H9 (cell line): ENCODE measurements at regions not wholly inside any gene's neighbourhood (a gene's known extent, or its start where the extent isn't known, plus 50 kb on each side); places are given as distances from the start of the nearest gene placed in this dataset.

Experiments used
- DNase-seq: peaks from one replicate; pipeline ENCODE4 v3.0.0-alpha.2; 2017
- H2AFZ ChIP-seq: one replicate; pipeline ENCODE4 v1.6.1; 2013; ENCODE audit warnings: mild to moderate bottlenecking, low read length, control low read depth, moderate library complexity
- H2AK5ac ChIP-seq: 2 replicates; pipeline ENCODE4 v1.6.1; 2013; ENCODE audit warnings: low read length, control low read depth, mixed read lengths; ENCODE audit not compliant: insufficient read length
- H2BK120ac ChIP-seq: one replicate; pipeline ENCODE4 v1.6.1; 2013; ENCODE audit warnings: low read depth, mild to moderate bottlenecking, low read length, control low read depth, inconsistent platforms; ENCODE audit not compliant: poor library complexity, severe bottlenecking
- H2BK12ac ChIP-seq: 2 replicates; pipeline ENCODE4 v1.6.1; 2013; ENCODE audit warnings: low read length, control low read depth, mixed read lengths, low read depth; ENCODE audit not compliant: insufficient read length
- H2BK15ac ChIP-seq: 2 replicates; pipeline ENCODE4 v1.6.1; 2013; ENCODE audit warnings: low read depth, low read length, control low read depth
- H2BK20ac ChIP-seq: one replicate; pipeline ENCODE4 v1.6.1; 2013; ENCODE audit warnings: low read depth, mild to moderate bottlenecking, low read length, control low read depth, inconsistent platforms; ENCODE audit not compliant: poor library complexity, severe bottlenecking
- H2BK5ac ChIP-seq: 2 replicates; pipeline ENCODE4 v1.6.1; 2013; ENCODE audit warnings: low read length, control low read depth, mixed read lengths; ENCODE audit not compliant: insufficient read length
- H3K14ac ChIP-seq: 2 replicates; pipeline ENCODE4 v1.6.1; 2013; ENCODE audit warnings: low read length, control low read depth; ENCODE audit not compliant: insufficient read depth
- H3K18ac ChIP-seq: 2 replicates; pipeline ENCODE4 v1.6.1; 2013; ENCODE audit warnings: low read depth, mild to moderate bottlenecking, mixed read lengths, low read length, control low read depth; ENCODE audit not compliant: insufficient read length
- H3K23ac ChIP-seq: 2 replicates; pipeline ENCODE4 v1.6.1; 2013; ENCODE audit warnings: low read length, control low read depth, mixed read lengths, low read depth; ENCODE audit not compliant: insufficient read length
- H3K23me2 ChIP-seq: 2 replicates; pipeline ENCODE4 v1.6.1; 2013; ENCODE audit warnings: low read depth, mild to moderate bottlenecking, mixed read lengths, low read length, control low read depth; ENCODE audit not compliant: insufficient read length, poor library complexity, severe bottlenecking
- H3K27ac ChIP-seq: 2 replicates; pipeline ENCODE4 v1.5.1; 2013; ENCODE audit warnings: low read length, control low read depth, mixed read lengths, low read depth; ENCODE audit not compliant: insufficient read length
- H3K27me3 ChIP-seq: 2 replicates; pipeline ENCODE4 v1.6.1; 2013; ENCODE audit warnings: low read length, control low read depth, inconsistent platforms; ENCODE audit not compliant: insufficient read depth
- H3K4ac ChIP-seq: 2 replicates; pipeline ENCODE4 v1.6.1; 2013; ENCODE audit warnings: low read depth, mild to moderate bottlenecking, control low read depth, inconsistent platforms, low read length, moderate library complexity
- H3K4me1 ChIP-seq: 2 replicates; pipeline ENCODE4 v1.6.1; 2013; ENCODE audit warnings: low read length, control low read depth, inconsistent platforms; ENCODE audit not compliant: insufficient read depth
- H3K4me2 ChIP-seq: 2 replicates; pipeline ENCODE4 v1.6.1; 2013; ENCODE audit warnings: low read length, control low read depth, mixed read lengths; ENCODE audit not compliant: insufficient read length, insufficient read depth
- H3K56ac ChIP-seq: 2 replicates; pipeline ENCODE4 v1.6.1; 2013; ENCODE audit warnings: low read depth, mild to moderate bottlenecking, mixed read lengths, low read length, control low read depth; ENCODE audit not compliant: insufficient read length
- H3K79me1 ChIP-seq: 2 replicates; pipeline ENCODE4 v1.6.1; 2013; ENCODE audit warnings: low read depth, mild to moderate bottlenecking, moderate library complexity, low read length, control low read depth, inconsistent platforms; ENCODE audit not compliant: insufficient read depth, poor library complexity, severe bottlenecking
- H3K79me2 ChIP-seq: 2 replicates; pipeline ENCODE4 v1.6.1; 2013; ENCODE audit warnings: low read length, control low read depth, inconsistent platforms; ENCODE audit not compliant: insufficient read depth
- H3K9ac ChIP-seq: 2 replicates; pipeline ENCODE4 v1.6.1; 2013; ENCODE audit warnings: low read length, control low read depth, mixed read lengths; ENCODE audit not compliant: insufficient read length; ENCODE audit errors: extremely low read depth
- H3K9me3 ChIP-seq: one replicate; pipeline ENCODE4 v1.6.1; 2013; ENCODE audit warnings: low read depth, low read length, inconsistent platforms; ENCODE audit not compliant: control insufficient read depth
- H3T11ph ChIP-seq: one replicate; pipeline ENCODE4 v1.6.1; 2013; ENCODE audit warnings: mild to moderate bottlenecking, low read length, control low read depth, inconsistent platforms
- H4K20me1 ChIP-seq: one replicate; pipeline ENCODE4 v1.6.1; 2013; ENCODE audit not compliant: control insufficient read depth, insufficient read length, insufficient read depth
- H4K5ac ChIP-seq: 2 replicates; pipeline ENCODE4 v1.6.1; 2013; ENCODE audit warnings: low read depth, mild to moderate bottlenecking, mixed read lengths, low read length, control low read depth; ENCODE audit not compliant: insufficient read length
- H4K8ac ChIP-seq: replicated peaks from 2 replicates; pipeline ENCODE4 v1.6.1; 2013; ENCODE audit warnings: low read length, control low read depth, mixed read lengths, low read depth; ENCODE audit not compliant: insufficient read length
- H4K91ac ChIP-seq: 2 replicates; pipeline ENCODE4 v1.6.1; 2013; ENCODE audit warnings: low read depth, mild to moderate bottlenecking, moderate library complexity, mixed read lengths, low read length, control low read depth; ENCODE audit not compliant: insufficient read length
- H3K27ac Mint-ChIP-seq, 3 experiments: 2 replicates in 2 of 3; 3 replicates in 1 of 3; pipeline ENCODE4 v1.8.0; 2020 to 2021; ENCODE audit warnings: mixed read lengths in 3 of 3, mild to moderate bottlenecking in 1 of 3, moderate library complexity in 1 of 3
- H3K27me3 Mint-ChIP-seq: 2 replicates; pipeline ENCODE4 v1.8.0; 2021; ENCODE audit warnings: low read depth, mild to moderate bottlenecking, moderate library complexity, mixed read lengths
- H3K36me3 Mint-ChIP-seq, 3 experiments: 2 replicates in 2 of 3; 3 replicates in 1 of 3; pipeline ENCODE4 v1.8.0; 2020 to 2021; ENCODE audit warnings: low read depth in 3 of 3, mixed read lengths in 3 of 3; ENCODE audit not compliant: insufficient read depth in 1 of 3
- H3K4me1 Mint-ChIP-seq, 2 experiments: 2 replicates each; pipeline ENCODE4 v1.8.0; 2020; ENCODE audit warnings: mixed read lengths in 2 of 2
- H3K4me3 Mint-ChIP-seq, 2 experiments: 2 replicates in 1 of 2; 3 replicates in 1 of 2; pipeline ENCODE4 v1.8.0; 2020 to 2021; ENCODE audit warnings: mild to moderate bottlenecking in 2 of 2, mixed read lengths in 2 of 2, moderate library complexity in 1 of 2
- H3K9me3 Mint-ChIP-seq, 2 experiments: 2 replicates in 1 of 2; 3 replicates in 1 of 2; pipeline ENCODE4 v1.8.0; 2020; ENCODE audit warnings: mild to moderate bottlenecking in 2 of 2, mixed read lengths in 2 of 2, moderate library complexity in 1 of 2
- WGBS: extraction: QIAGEN DNeasy Blood & Tissue Kit; methylation state at CpG from one replicate; pipeline ENCODE4 v1.1.7; 2013; ENCODE audit warnings: missing lambda C conversion rate, low lambda C conversion rate, mixed read lengths; ENCODE audit not compliant: insufficient read length; ENCODE audit errors: extremely low coverage; 5-methylcytosine and 5-hydroxymethylcytosine counted together
- TF ChIP-seq, protein P1 (sequence below): fragments of 200-600 bp; sonication (generic); conservative IDR thresholded peaks from 3 replicates; pipeline ENCODE4 v1.8.0; 2021; ENCODE audit warnings: antibody characterized with exemption, mild to moderate bottlenecking

DNA sequence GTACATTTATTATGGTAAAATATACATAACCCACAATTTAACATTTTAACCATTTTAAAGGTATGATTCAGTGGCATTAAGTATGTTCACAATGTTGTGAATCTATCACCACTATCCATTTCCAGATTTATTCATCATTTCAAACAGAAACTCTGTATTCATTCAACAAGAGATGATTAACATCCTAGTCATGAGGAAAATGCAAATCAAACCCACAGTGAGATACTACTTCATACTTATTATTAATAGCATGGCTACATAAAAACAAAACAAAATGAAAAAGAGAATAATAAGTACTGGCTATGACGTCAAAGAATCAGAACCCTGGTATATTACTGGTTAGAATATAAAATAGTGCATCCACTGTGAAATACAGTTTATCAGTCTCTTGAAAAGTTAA lies 386.6 kb upstream of the POM121L12 start:
- no peak overlapping the region; a peak in 1 of 7 replicates for H3K27ac Mint-ChIP-seq
- Histone ChIP-seq H3K4me2 (no peak overlapping the region), H2BK120ac (no peak overlapping the region), H4K8ac (no peak overlapping the region), H3K18ac (no peak overlapping the region), H4K91ac (no peak overlapping the region), H2BK15ac (no peak overlapping the region), H3K27ac (no peak overlapping the region), H3K9ac (no peak overlapping the region), H2BK20ac (no peak overlapping the region), H2AFZ (no peak overlapping the region), H3T11ph (no peak overlapping the region), H3K79me1 (no peaks in the 10 kb centered on the region), H3K79me2 (no peaks in the 10 kb centered on the region), H3K23me2 (no peaks in the 10 kb centered on the region), H3K4me1 (no peaks in the 10 kb centered on the region), H3K14ac (no peak overlapping the region), H3K9me3 (no peaks in the 10 kb centered on the region), H4K20me1 (no peaks in the 10 kb centered on the region), H3K27me3 (no peaks in the 10 kb centered on the region), H2BK12ac (no peak overlapping the region), H3K23ac (no peak overlapping the region), H3K4ac (no peak overlapping the region), H3K56ac (no peak overlapping the region), H2BK5ac (no peak overlapping the region), H4K5ac (no peak overlapping the region), H2AK5ac (no peak overlapping the region)
- no peak overlapping the region for H3K4me3 Mint-ChIP-seq
- no peaks in the 10 kb centered on the region for H3K27me3 Mint-ChIP-seq
- no CpG with 5 or more reads among the region's 1 CpG for WGBS
- peaks cover 0 to 5% of the 10 kb centered on the region in 2 experiments; a peak in 1 of 4 replicates for H3K4me1 Mint-ChIP-seq
- no peaks in the 10 kb centered on the region; a peak in 3 of 5 replicates for H3K9me3 Mint-ChIP-seq
- H3K36me3 Mint-ChIP-seq: no peaks in the 10 kb centered on the region; a peak in 3 of 7 replicates
- TF ChIP-seq, protein P1, sequence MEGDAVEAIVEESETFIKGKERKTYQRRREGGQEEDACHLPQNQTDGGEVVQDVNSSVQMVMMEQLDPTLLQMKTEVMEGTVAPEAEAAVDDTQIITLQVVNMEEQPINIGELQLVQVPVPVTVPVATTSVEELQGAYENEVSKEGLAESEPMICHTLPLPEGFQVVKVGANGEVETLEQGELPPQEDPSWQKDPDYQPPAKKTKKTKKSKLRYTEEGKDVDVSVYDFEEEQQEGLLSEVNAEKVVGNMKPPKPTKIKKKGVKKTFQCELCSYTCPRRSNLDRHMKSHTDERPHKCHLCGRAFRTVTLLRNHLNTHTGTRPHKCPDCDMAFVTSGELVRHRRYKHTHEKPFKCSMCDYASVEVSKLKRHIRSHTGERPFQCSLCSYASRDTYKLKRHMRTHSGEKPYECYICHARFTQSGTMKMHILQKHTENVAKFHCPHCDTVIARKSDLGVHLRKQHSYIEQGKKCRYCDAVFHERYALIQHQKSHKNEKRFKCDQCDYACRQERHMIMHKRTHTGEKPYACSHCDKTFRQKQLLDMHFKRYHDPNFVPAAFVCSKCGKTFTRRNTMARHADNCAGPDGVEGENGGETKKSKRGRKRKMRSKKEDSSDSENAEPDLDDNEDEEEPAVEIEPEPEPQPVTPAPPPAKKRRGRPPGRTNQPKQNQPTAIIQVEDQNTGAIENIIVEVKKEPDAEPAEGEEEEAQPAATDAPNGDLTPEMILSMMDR: no peak
- DNase-seq: no peak
